ENCODE measurements at regions not wholly inside any gene's neighbourhood (a gene's known extent, or its start where the extent isn't known, plus 50 kb on each side); places are given as distances from the start of the nearest gene placed in this dataset.

DNA sequence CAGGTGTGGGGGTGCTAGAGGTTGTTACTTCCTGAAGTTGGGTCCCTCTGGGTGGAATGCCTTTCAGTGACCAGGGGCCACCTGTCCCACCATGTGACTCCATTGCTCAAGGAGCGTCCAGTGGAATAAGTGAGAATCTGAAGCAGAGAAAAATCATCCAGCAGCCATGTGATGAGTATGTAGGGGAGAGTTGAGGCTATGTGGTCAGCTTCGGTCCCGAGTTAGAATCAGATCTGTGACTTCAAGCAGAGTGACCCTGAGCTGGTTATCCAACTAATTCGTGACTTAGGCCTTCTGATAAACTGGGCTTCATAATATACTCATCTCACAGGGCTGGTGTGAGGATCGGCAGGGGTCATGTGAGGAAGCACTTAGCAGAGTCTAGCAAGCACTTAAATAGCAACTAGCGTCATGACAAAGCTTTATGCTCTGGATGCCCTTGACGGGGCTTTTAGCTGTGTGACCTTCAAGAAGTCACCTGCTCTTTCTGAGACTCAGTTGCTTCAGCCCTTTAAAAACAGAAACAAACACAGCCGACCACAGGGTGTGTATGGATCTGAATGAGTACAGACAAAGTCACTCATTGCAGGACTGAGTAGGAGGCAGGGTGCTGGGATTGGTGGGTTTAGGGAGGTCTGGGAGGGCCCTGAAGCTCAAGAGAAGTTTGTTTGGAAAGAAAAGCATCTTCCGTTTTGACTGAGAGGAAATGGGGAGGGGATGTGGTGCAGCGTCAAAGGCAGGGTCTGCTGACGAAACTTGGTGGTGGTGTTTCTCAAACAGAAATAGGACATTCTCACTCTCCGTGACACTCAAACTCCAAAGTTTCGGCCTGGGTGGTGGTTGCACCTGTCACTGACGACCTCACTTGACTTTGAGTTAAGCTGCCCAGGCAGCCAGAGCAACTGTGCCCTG, 264.0 kb upstream of the CXCR4 start (continued):
- no peak for TF ChIP-seq CUX1 (IDR thresholded peaks at IDR 0.05; ENCODE audit: insufficient replicate concordance, low read depth, low read length)
- TF ChIP-seq, protein P1, sequence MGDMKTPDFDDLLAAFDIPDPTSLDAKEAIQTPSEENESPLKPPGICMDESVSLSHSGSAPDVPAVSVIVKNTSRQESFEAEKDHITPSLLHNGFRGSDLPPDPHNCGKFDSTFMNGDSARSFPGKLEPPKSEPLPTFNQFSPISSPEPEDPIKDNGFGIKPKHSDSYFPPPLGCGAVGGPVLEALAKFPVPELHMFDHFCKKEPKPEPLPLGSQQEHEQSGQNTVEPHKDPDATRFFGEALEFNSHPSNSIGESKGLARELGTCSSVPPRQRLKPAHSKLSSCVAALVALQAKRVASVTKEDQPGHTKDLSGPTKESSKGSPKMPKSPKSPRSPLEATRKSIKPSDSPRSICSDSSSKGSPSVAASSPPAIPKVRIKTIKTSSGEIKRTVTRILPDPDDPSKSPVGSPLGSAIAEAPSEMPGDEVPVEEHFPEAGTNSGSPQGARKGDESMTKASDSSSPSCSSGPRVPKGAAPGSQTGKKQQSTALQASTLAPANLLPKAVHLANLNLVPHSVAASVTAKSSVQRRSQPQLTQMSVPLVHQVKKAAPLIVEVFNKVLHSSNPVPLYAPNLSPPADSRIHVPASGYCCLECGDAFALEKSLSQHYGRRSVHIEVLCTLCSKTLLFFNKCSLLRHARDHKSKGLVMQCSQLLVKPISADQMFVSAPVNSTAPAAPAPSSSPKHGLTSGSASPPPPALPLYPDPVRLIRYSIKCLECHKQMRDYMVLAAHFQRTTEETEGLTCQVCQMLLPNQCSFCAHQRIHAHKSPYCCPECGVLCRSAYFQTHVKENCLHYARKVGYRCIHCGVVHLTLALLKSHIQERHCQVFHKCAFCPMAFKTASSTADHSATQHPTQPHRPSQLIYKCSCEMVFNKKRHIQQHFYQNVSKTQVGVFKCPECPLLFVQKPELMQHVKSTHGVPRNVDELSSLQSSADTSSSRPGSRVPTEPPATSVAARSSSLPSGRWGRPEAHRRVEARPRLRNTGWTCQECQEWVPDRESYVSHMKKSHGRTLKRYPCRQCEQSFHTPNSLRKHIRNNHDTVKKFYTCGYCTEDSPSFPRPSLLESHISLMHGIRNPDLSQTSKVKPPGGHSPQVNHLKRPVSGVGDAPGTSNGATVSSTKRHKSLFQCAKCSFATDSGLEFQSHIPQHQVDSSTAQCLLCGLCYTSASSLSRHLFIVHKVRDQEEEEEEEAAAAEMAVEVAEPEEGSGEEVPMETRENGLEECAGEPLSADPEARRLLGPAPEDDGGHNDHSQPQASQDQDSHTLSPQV (IDR thresholded peaks at IDR 0.05) = peak; percentile 50; the same call in 1 of the 2 replicates
- no peak for TF ChIP-seq CBX5 (IDR thresholded peaks at IDR 0.05; ENCODE audit: low read depth)
- peak; percentile 67; the same call in 1 of the 2 replicates for TF ChIP-seq CBFB (IDR thresholded peaks at IDR 0.05; ENCODE audit: low read depth)
- TF ChIP-seq E4F1 (IDR thresholded peaks at IDR 0.05; ENCODE audit: borderline replicate concordance, partially characterized antibody) = no peak
- TF ChIP-seq, protein P2, sequence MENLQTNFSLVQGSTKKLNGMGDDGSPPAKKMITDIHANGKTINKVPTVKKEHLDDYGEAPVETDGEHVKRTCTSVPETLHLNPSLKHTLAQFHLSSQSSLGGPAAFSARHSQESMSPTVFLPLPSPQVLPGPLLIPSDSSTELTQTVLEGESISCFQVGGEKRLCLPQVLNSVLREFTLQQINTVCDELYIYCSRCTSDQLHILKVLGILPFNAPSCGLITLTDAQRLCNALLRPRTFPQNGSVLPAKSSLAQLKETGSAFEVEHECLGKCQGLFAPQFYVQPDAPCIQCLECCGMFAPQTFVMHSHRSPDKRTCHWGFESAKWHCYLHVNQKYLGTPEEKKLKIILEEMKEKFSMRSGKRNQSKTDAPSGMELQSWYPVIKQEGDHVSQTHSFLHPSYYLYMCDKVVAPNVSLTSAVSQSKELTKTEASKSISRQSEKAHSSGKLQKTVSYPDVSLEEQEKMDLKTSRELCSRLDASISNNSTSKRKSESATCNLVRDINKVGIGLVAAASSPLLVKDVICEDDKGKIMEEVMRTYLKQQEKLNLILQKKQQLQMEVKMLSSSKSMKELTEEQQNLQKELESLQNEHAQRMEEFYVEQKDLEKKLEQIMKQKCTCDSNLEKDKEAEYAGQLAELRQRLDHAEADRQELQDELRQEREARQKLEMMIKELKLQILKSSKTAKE (IDR thresholded peaks at IDR 0.05; ENCODE audit: low read depth, poor library complexity, severe bottlenecking) = peak; percentile 78
- peak; percentile 95 for TF ChIP-seq KLF5 (IDR thresholded peaks at IDR 0.05; ENCODE audit: partially characterized antibody)
- no peak for TF ChIP-seq YBX1 (IDR thresholded peaks at IDR 0.05)
- peak; percentile 88 for TF ChIP-seq MTA2 (IDR thresholded peaks at IDR 0.05; ENCODE audit: low read depth)
- TF ChIP-seq E2F4 (IDR thresholded peaks at IDR 0.05; ENCODE audit: low read depth, low read length) = no peak
- TF ChIP-seq IKZF1 (conservative IDR thresholded peaks at IDR 0.05) = peak; percentile 92
- TF ChIP-seq TCF7 (IDR thresholded peaks at IDR 0.05; ENCODE audit: borderline replicate concordance) = no peak
- TF ChIP-seq HCFC1 (IDR thresholded peaks at IDR 0.05; ENCODE audit: low read length) = no peak

All from GM12878 (cell line).